ENCODE measurements at regions not wholly inside any gene's neighbourhood (a gene's known extent, or its start where the extent isn't known, plus 50 kb on each side); places are given as distances from the start of the nearest gene placed in this dataset.

DNA sequence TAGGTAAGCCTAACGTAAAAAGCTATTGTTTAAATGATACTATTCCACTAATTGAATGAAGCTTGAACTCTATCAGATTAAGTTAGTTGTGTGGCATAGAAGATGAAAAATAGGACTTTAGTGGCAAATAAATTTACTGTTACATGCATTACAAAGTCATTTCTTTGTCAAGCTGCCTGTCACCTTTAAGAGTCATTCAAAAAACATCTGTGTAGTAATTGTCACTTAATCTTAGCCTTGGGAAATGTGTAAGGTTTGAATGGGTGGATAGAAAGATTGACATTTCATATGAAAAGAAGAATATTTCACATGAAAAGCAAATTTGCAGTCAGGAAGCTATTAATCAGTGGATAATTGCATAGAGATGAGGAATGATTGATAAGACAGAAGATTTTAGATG, 473.5 kb downstream of the DNAH5 start (continued):
- TF ChIP-seq, protein P1, sequence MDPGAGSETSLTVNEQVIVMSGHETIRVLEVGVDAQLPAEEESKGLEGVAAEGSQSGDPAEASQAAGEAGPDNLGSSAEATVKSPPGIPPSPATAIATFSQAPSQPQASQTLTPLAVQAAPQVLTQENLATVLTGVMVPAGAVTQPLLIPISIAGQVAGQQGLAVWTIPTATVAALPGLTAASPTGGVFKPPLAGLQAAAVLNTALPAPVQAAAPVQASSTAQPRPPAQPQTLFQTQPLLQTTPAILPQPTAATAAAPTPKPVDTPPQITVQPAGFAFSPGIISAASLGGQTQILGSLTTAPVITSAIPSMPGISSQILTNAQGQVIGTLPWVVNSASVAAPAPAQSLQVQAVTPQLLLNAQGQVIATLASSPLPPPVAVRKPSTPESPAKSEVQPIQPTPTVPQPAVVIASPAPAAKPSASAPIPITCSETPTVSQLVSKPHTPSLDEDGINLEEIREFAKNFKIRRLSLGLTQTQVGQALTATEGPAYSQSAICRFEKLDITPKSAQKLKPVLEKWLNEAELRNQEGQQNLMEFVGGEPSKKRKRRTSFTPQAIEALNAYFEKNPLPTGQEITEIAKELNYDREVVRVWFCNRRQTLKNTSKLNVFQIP (CRISPR knock-in tag; IDR thresholded peaks at IDR 0.05; ENCODE audit: borderline replicate concordance, low read depth): no peak

DNA sequence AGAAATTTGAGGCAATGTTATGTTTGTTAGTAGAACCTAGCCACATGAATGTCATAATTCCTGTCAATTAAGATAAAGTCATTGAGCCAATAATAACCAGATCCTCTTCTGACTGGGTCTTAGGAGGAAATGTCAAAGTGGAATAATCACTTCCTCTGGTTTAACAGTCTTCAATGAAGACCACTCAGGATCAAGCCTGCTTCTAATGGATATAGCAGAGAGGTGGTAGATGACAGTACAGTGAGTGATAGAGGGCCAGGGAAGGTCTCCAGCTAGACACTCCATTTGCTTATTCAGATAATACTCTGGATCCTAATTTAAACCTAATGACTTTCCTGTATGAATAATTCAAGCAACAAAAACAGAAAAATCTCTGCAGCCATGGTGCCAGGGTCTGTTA, 474.2 kb downstream of the DNAH5 start:
- no peak for ATAC-seq
- TF ChIP-seq SNAI2 (CRISPR knock-in tag; IDR thresholded peaks at IDR 0.05): no peak
- TF ChIP-seq ZC3H10 (CRISPR knock-in tag; IDR thresholded peaks at IDR 0.05): no peak
- TF ChIP-seq OSR1 (CRISPR knock-in tag; IDR thresholded peaks at IDR 0.05): no peak
- TF ChIP-seq, protein P2, sequence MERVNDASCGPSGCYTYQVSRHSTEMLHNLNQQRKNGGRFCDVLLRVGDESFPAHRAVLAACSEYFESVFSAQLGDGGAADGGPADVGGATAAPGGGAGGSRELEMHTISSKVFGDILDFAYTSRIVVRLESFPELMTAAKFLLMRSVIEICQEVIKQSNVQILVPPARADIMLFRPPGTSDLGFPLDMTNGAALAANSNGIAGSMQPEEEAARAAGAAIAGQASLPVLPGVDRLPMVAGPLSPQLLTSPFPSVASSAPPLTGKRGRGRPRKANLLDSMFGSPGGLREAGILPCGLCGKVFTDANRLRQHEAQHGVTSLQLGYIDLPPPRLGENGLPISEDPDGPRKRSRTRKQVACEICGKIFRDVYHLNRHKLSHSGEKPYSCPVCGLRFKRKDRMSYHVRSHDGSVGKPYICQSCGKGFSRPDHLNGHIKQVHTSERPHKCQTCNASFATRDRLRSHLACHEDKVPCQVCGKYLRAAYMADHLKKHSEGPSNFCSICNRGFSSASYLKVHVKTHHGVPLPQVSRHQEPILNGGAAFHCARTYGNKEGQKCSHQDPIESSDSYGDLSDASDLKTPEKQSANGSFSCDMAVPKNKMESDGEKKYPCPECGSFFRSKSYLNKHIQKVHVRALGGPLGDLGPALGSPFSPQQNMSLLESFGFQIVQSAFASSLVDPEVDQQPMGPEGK (CRISPR knock-in tag; IDR thresholded peaks at IDR 0.05; ENCODE audit: borderline replicate concordance): no peak
- no peak for TF ChIP-seq ZFP3 (CRISPR knock-in tag; IDR thresholded peaks at IDR 0.05)

DNA sequence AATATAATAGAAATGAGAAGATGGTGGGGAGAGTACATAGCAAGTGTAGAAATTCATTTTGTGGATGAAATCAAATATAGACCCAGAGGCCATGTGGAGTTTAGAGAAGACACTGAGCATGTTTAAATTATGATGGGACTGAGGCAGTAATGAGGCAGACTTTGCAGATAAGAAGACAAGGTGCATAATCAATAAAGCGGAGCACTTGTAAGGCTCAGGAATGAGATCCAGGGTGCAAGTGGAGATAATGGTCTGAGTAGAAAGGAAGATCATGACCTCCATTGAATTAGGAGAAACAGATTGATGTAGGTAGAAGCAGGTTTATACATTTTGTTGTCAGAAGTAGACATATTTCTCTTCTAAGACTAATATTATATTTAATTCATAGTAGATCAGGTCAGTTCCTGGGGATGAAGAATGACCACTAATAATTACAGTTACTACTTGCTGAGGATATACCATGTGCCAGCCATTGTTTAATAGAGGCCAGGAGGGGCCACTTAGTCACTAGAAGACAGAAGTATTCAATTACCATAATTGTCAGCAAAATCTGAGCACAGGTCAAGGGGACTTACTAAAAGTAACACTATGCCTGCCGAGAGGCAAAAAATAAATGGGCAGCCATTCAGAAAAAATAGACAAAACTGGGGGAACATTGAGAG, 479.8 kb downstream of the DNAH5 start:
- TF ChIP-seq ARNTL (CRISPR knock-in tag; IDR thresholded peaks at IDR 0.05; ENCODE audit: borderline replicate concordance, low read depth): no peak
- ATAC-seq: no peak

DNA sequence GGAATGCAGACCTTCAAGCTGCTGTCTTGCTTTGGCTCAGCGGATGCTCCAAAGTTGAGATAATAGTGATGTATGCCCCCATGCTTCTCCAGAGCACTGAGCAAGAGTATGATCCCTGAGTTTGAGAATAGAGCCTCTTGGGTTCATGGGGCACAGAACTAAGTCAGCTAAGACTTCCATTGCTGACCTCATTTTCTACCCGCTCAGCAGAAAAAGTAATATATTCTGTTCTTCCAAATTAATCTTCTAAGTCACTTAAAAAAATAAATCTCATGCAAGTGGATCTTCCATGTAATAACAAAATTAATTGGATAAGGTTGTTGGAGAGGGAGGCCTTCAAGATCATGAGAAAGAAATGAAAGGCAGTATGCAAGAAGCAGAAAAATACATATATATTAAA, 483.9 kb downstream of the DNAH5 start:
- TF ChIP-seq OSR1 (CRISPR knock-in tag; IDR thresholded peaks at IDR 0.05): no peak
- no peak for TF ChIP-seq GLIS3 (CRISPR knock-in tag; IDR thresholded peaks at IDR 0.05)
- no peak for TF ChIP-seq PPARA (CRISPR knock-in tag; IDR thresholded peaks at IDR 0.05; ENCODE audit: borderline replicate concordance)
- no peak for TF ChIP-seq SNAI2 (CRISPR knock-in tag; IDR thresholded peaks at IDR 0.05)
- TF ChIP-seq, protein P3, sequence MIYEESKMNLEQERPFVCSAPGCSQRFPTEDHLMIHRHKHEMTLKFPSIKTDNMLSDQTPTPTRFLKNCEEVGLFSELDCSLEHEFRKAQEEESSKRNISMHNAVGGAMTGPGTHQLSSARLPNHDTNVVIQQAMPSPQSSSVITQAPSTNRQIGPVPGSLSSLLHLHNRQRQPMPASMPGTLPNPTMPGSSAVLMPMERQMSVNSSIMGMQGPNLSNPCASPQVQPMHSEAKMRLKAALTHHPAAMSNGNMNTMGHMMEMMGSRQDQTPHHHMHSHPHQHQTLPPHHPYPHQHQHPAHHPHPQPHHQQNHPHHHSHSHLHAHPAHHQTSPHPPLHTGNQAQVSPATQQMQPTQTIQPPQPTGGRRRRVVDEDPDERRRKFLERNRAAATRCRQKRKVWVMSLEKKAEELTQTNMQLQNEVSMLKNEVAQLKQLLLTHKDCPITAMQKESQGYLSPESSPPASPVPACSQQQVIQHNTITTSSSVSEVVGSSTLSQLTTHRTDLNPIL (CRISPR knock-in tag; IDR thresholded peaks at IDR 0.05; ENCODE audit: low read depth): no peak
- ATAC-seq: no peak

DNA sequence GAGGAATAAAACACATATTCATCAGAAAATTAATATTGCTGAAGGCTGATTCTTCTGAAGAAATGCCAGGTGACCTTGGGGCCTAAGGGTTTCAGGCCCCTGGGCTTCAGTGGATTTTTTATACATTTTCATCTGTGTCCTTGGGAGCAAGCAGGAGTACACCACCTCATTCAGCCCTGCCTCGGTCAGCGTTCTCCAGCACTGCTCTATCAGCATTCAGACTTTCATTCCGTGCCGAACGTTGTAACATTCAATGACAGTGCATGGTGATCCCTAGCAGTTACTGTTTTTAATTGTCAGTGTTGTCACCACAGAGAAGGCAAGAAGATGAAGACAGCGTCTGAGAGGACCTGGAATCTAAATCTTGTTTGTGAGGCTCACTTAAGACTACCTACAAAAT, 490.4 kb downstream of the DNAH5 start:
- no peak for ATAC-seq
- TF ChIP-seq, protein P4, sequence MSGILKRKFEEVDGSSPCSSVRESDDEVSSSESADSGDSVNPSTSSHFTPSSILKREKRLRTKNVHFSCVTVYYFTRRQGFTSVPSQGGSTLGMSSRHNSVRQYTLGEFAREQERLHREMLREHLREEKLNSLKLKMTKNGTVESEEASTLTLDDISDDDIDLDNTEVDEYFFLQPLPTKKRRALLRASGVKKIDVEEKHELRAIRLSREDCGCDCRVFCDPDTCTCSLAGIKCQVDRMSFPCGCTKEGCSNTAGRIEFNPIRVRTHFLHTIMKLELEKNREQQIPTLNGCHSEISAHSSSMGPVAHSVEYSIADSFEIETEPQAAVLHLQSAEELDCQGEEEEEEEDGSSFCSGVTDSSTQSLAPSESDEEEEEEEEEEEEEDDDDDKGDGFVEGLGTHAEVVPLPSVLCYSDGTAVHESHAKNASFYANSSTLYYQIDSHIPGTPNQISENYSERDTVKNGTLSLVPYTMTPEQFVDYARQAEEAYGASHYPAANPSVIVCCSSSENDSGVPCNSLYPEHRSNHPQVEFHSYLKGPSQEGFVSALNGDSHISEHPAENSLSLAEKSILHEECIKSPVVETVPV (CRISPR knock-in tag; IDR thresholded peaks at IDR 0.05): no peak
- TF ChIP-seq GLIS3 (CRISPR knock-in tag; IDR thresholded peaks at IDR 0.05) (no peak), CSDC2 (CRISPR knock-in tag; IDR thresholded peaks at IDR 0.05) (no peak), ZC3H10 (CRISPR knock-in tag; IDR thresholded peaks at IDR 0.05) (no peak), ZFP3 (CRISPR knock-in tag; IDR thresholded peaks at IDR 0.05) (no peak), RARB (CRISPR knock-in tag; IDR thresholded peaks at IDR 0.05) (no peak), ISL1 (CRISPR knock-in tag; IDR thresholded peaks at IDR 0.05) (no peak), ZFP30 (CRISPR knock-in tag; IDR thresholded peaks at IDR 0.05) (no peak), TCF4 (CRISPR knock-in tag; IDR thresholded peaks at IDR 0.05; ENCODE audit: borderline replicate concordance) (no peak), ZNF8 (CRISPR knock-in tag; IDR thresholded peaks at IDR 0.05) (no peak), SNAI2 (CRISPR knock-in tag; IDR thresholded peaks at IDR 0.05) (no peak), BACH2 (CRISPR knock-in tag; IDR thresholded peaks at IDR 0.05; ENCODE audit: borderline replicate concordance) (no peak), TOX (CRISPR knock-in tag; IDR thresholded peaks at IDR 0.05; ENCODE audit: borderline replicate concordance) (no peak)
- TF ChIP-seq, protein P5, sequence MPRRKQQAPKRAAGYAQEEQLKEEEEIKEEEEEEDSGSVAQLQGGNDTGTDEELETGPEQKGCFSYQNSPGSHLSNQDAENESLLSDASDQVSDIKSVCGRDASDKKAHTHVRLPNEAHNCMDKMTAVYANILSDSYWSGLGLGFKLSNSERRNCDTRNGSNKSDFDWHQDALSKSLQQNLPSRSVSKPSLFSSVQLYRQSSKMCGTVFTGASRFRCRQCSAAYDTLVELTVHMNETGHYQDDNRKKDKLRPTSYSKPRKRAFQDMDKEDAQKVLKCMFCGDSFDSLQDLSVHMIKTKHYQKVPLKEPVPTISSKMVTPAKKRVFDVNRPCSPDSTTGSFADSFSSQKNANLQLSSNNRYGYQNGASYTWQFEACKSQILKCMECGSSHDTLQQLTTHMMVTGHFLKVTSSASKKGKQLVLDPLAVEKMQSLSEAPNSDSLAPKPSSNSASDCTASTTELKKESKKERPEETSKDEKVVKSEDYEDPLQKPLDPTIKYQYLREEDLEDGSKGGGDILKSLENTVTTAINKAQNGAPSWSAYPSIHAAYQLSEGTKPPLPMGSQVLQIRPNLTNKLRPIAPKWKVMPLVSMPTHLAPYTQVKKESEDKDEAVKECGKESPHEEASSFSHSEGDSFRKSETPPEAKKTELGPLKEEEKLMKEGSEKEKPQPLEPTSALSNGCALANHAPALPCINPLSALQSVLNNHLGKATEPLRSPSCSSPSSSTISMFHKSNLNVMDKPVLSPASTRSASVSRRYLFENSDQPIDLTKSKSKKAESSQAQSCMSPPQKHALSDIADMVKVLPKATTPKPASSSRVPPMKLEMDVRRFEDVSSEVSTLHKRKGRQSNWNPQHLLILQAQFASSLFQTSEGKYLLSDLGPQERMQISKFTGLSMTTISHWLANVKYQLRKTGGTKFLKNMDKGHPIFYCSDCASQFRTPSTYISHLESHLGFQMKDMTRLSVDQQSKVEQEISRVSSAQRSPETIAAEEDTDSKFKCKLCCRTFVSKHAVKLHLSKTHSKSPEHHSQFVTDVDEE (CRISPR knock-in tag; IDR thresholded peaks at IDR 0.05): no peak
- TF ChIP-seq, protein P1 (CRISPR knock-in tag; IDR thresholded peaks at IDR 0.05; ENCODE audit: borderline replicate concordance, low read depth): no peak
- TF ChIP-seq, protein P2 (CRISPR knock-in tag; IDR thresholded peaks at IDR 0.05; ENCODE audit: borderline replicate concordance): no peak

Data from SK-N-SH treated with all-trans-retinoic acid at 6 μM for 48 hours (cell line).